GM21423 (cell line): ENCODE measurements at regions not wholly inside any gene's neighbourhood (a gene's known extent, or its start where the extent isn't known, plus 50 kb on each side); places are given as distances from the start of the nearest gene placed in this dataset.

ENCODE experiments used
- ATAC-seq: cut with Tn5 transposase; IDR thresholded peaks from one replicate; pipeline ENCODE4 v1.9.1; 2021; ENCODE audit warnings: mild to moderate bottlenecking, moderate library complexity; ENCODE audit not compliant: unreplicated experiment

GRCh38 chr6:91743756-91744155 is 1156.9 kb upstream of the MAP3K7 start:
- no peak for ATAC-seq

GRCh38 chr6:91731939-91732338 is 1145.1 kb upstream of the MAP3K7 start:
- no peak for ATAC-seq

GRCh38 chr6:91730710-91731109 is 1143.8 kb upstream of the MAP3K7 start:
- no peak for ATAC-seq

GRCh38 chr6:91720324-91720723 is 1133.5 kb upstream of the MAP3K7 start:
- ATAC-seq, result no peak

GRCh38 chr6:91719414-91719813 is 1132.5 kb upstream of the MAP3K7 start:
- ATAC-seq, result no peak

GRCh38 chr6:91718198-91718597 is 1131.3 kb upstream of the MAP3K7 start:
- no peak for ATAC-seq

GRCh38 chr6:91717094-91717493 is 1130.2 kb upstream of the MAP3K7 start:
- ATAC-seq, result no peak

GRCh38 chr6:91716361-91716760 is 1129.5 kb upstream of the MAP3K7 start:
- ATAC-seq, result no peak

GRCh38 chr6:91715171-91715805 is 1128.4 kb upstream of the MAP3K7 start:
- ATAC-seq, result no peak

GRCh38 chr6:91713911-91714310 is 1127.0 kb upstream of the MAP3K7 start:
- ATAC-seq, result no peak

- ATAC-seq, result no peak
These were observed 1124.6 kb upstream of the MAP3K7 start for GRCh38 chr6:91711518-91711917.

- ATAC-seq, result no peak
These were observed 1123.5 kb upstream of the MAP3K7 start for GRCh38 chr6:91710342-91710741.

- ATAC-seq, result no peak
These were observed 1121.7 kb upstream of the MAP3K7 start for GRCh38 chr6:91708534-91708933.

GRCh38 chr6:91705646-91706045 is 1118.8 kb upstream of the MAP3K7 start:
- ATAC-seq, result no peak

GRCh38 chr6:91704531-91704930 is 1117.7 kb upstream of the MAP3K7 start:
- no peak for ATAC-seq

GRCh38 chr6:91697010-91697695 is 1110.3 kb upstream of the MAP3K7 start:
- no peak for ATAC-seq

GRCh38 chr6:91695221-91695620 is 1108.3 kb upstream of the MAP3K7 start:
- ATAC-seq, result no peak

GRCh38 chr6:91694016-91694654 is 1107.3 kb upstream of the MAP3K7 start:
- ATAC-seq, result no peak

- no peak for ATAC-seq
These were observed 1104.6 kb upstream of the MAP3K7 start for GRCh38 chr6:91691449-91691848.

GRCh38 chr6:91683240-91683639 is 1096.4 kb upstream of the MAP3K7 start:
- ATAC-seq, result no peak

GRCh38 chr6:91681296-91681695 is 1094.4 kb upstream of the MAP3K7 start:
- ATAC-seq, result no peak
